GM18519 (cell line): ENCODE measurements at regions not wholly inside any gene's neighbourhood (a gene's known extent, or its start where the extent isn't known, plus 50 kb on each side); places are given as distances from the start of the nearest gene placed in this dataset.
"Not testable (repeated sequence)": the region's sequence is repeated elsewhere in the genome, so short reads cannot be mapped to it uniquely, and the experiment has no call there.

Experiments used
- ATAC-seq: cut with Tn5 transposase; IDR thresholded peaks from one replicate; pipeline ENCODE4 v1.9.1; 2021; ENCODE audit warnings: mild to moderate bottlenecking, moderate library complexity; ENCODE audit not compliant: unreplicated experiment, low FRiP score

GRCh38 chr6:27775138-27775795 lies 136.9 kb downstream of the OR2B2 start:
- ATAC-seq, result not testable (repeated sequence)

DNA sequence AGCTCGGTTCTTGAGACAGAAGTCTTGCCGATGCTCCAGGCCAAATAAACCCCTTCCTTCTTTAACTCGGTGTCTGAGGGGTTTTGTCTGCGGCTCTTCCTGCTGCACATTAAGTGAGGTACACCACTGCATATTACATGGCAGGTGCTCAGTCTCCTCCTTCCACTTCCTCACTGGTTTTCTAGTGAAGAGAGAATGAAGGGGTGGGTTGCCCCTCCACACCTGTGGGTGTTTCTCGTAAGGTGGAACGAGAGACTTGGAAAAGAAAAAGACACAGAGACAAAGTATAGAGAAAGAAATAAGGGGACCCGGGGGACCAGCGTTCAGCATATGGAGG lies 138.0 kb downstream of the OR2B2 start:
- ATAC-seq, result not testable (repeated sequence)

GRCh38 chr6:27773542-27774263 lies 138.5 kb downstream of the OR2B2 start:
- ATAC-seq, result not testable (repeated sequence)

DNA sequence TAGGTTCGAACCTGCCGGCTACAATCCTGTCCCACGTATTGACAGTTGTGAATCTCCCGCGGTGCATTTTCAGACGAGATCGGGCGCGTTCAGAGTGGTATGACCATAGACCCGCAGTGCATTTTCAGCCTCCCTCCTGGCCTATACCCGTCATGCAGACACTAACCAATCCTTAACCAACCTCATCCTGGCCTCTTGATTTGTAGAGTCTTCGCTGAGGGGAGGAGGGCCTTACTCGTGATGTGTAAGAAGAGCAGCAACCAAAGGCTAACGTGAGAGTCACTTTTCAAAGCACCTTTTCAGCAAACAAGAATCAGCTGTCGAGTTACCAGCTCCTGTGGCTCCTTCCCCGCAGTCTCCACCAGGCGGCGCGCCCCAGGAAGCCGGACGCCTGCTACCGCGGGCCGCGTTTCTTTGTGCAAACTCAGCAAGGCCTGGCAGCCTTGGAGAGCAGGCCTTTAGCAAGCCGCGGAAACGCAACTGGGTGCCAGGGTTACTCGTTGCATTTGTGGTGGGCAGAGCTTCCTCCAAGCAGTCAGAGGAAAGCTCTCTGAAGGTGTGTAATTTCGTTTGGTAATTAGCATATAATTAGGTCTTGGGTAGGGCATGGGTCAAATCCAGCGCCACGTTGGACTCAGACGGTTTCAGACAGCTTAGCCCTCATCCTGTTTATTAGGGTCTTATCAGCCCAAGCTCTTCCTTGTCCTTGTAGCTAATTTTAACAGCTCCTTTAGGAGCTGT lies 139.8 kb downstream of the OR2B2 start:
- no peak for ATAC-seq

GRCh38 chr6:27771235-27771634 lies 141.0 kb downstream of the OR2B2 start:
- ATAC-seq, result no peak

DNA sequence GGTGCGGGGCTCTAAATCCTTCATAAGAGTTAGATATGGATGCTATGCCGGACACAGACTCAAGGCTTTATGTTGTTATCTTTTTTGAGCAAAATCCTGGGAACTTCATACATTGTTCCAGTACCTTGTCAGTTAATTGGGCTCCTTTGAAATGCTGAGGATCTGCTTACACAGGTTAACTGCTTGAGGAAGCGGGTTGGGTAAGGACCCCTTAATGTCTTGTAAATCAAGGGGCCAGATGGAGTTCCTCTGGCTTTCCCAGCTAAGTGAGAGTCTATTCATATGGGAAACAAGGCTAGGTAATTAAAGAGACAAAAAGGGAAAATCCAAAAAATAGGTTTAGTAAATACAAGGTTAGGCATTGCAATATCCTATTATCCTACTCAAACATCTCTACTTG lies 141.5 kb downstream of the OR2B2 start:
- ATAC-seq, result no peak

GRCh38 chr6:27768556-27768955 lies 143.6 kb downstream of the OR2B2 start:
- no peak for ATAC-seq

- no peak for ATAC-seq
These were observed 144.3 kb downstream of the OR2B2 start for GRCh38 chr6:27767851-27768250.

DNA sequence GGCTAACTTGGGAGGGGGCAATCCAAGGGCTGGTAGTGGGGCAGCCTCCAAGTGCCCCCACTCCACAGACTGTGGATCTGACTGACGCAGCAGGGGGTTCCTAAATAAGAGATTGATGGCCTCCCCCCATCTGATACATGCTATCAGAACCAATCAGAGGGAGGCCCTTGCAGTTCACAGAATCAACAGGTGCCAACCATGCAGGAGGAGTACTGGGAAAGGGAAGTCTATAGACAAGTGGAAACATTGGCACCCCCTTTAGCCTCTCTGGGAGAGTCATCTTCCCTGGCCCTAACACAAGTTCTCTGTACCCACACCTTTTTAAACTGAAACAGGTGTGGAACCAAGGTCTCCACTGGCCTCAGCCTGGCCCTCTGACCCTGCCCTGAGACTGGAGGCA lies 145.8 kb downstream of the OR2B2 start:
- no peak for ATAC-seq

DNA sequence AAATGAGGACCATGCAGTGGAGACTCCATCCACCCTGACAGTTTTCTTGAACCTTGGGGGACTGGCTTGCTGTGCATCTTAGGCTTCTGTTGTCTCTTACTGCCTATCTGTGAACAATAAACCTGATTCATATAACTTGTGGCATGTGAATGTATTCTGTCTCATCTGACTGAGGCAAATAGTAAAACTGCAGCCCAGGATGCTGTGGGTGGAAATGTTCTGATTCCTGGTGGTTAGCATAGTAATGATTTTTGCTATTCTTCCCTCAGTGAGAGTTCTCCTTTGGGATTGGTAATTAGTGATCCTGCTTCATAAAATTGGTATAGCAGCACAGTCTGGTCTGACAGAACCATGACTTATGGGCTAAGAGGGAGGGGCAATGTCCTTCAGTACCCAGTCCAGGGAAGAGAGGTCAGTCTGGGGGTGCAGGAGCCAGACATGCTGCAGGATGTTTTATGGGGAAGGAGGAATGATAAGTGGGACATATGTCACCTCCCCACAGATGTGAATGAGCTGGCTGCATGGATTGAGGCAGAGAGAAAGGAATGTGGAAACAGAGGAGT lies 147.1 kb downstream of the OR2B2 start:
- ATAC-seq, result no peak

GRCh38 chr6:27761391-27761790 lies 150.8 kb downstream of the OR2B2 start:
- no peak for ATAC-seq

DNA sequence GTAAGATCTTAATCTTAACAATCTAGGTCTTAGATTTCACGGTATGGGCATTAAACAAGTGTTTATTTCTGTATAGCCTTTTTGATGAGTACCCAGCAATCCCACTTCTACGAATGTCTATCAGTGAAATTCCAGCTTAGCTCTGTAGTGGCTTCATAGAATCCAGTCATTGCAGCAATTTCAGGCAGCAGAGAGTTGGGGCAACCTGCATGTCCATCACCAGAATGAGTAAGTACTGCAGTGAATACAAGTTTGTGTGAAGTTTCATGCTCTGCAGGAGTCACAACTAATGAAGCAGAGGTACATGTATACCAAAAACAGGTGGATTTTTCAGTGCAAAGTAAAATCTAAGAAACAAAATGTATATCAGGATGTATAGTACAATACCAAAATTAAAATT lies 151.7 kb downstream of the OR2B2 start:
- no peak for ATAC-seq

DNA sequence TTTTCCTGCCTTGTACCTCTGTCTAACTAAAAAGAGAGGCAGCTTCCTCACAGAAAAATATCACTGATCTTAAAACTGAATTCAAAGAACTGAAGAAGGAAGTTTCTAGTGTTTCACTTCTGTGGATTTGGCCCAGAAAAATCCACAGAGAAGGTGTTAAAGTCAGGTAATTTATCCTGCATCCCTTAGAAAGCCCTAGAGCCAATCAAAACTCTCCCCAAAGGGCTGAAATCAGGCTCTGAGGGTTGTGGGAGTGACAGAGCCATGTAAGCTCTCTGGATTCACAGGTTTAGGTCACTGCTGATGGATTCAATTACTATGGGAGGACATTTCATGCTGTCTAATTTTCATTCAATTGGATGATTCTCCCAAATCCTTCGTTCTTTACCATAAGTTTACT lies 152.3 kb downstream of the OR2B2 start:
- ATAC-seq, result no peak

DNA sequence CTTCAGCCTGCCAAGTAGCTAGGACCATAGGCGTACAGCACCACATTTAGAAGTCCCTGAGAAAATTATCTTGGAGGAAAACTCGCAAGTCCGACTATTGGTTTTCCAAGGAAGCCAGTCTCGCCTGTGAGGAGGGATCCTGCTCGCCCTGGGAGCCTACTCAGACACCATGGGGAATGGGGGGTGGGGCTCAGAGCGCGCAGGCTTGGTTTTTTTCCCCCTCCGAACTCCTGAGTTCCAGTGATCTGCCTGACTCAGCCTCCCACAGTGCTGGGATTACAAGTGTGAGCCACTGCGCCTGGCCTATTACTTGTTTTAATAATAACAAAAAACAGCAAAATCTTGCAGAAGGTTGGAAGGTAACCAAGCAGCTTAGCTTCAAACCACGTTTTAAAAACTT lies 153.7 kb downstream of the OR2B2 start:
- ATAC-seq, result no peak

DNA sequence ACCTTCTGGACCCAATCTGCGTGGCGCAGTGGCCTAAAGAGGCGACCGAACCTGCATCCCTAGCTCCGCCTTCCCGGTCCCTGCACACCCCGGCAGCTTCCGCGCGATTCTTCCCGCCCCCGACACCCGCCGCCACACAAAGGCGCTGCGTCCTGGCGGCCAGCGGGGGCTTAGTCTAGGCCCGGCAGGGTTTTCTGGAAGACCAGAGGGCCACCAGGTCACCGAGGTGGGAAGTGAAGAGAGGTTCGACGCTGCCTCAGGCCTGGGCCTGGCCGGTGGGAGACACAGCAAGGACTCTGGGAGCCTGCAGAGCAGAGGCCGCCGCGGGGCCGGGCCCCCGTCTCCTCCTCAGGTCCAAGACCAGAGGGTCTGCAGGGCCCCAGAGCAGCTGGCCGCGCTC lies 154.9 kb downstream of the OR2B2 start:
- ATAC-seq, result no peak

GRCh38 chr6:27755768-27756167 lies 156.4 kb downstream of the OR2B2 start:
- no peak for ATAC-seq

DNA sequence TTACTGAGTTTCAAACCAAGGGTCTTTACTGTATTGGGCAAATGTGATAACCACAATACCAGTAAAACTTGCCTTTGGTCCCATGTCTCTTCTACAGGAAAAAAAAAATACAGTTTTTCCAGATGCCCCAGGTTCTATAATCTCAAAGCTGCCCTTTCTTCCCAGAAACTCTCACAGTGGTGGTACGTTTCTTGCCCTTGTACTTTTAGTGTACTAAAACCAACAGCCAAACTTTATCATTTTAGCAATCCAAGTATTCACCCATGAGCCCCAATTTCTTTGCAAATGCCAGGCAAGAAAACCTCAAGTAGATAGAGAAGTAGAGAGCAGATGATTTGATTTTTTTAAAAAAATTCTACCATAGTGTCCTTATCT lies 157.8 kb downstream of the OR2B2 start:
- no peak for ATAC-seq

DNA sequence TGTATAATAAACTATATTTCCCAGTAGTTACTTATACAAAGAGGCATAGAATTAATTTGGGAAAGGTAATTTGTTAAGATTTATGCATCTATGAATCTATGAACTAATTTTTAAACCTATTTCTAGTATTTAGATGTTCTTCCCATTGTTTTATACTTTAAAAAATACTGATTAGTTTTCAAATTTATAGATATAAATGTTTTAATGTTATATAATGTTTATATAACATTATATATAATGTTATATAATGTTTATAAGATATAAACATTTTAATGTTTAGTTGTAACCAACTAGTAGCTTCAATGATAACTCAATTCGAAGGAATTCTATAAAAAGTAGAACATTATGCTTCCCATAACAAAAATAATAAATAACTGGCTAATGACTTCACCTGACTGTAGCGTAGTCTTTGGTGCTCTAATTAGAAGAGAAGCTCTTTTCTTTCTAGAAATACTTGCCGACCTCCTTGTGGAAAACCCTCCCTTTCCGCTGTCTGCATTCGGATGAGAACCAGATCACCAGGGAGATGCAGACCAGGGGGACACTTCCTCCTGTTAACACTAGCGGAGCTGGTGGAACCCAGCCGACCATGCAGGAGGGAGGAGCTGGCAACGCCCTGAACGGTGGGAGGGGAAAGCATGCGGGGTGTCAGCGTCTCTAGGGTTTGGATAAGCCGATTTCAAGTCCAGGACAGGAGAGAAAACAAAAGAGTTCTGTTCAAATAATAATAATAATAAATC lies 158.4 kb downstream of the OR2B2 start:
- peak; percentile 48 for ATAC-seq

- ATAC-seq, result no peak
These were observed 159.9 kb downstream of the OR2B2 start for GRCh38 chr6:27752038-27752885.

DNA sequence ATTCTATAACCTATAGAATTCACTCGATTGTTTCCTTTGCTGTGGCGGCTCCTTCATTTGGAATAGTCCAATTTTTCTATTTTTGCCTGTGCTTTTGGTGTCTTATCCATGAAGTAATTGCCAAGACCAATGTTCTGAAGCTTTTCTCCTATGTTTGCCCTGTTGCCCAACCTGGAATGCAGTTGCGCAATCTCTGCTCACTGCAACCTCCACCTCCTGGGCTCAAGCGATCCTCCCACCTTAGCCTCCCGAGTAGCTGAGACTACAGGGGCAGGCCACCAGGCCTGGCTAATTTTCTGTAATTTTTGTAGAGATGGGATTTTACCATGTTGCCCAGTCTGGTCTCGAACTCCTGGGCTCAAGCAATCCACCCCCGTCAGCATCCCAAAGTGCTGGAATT lies 163.5 kb downstream of the OR2B2 start:
- no peak for ATAC-seq
